ENCODE measurements at regions not wholly inside any gene's neighbourhood (a gene's known extent, or its start where the extent isn't known, plus 50 kb on each side); places are given as distances from the start of the nearest gene placed in this dataset.
"Not testable (repeated sequence)": the region's sequence is repeated elsewhere in the genome, so short reads cannot be mapped to it uniquely, and the experiment has no call there.

DNA sequence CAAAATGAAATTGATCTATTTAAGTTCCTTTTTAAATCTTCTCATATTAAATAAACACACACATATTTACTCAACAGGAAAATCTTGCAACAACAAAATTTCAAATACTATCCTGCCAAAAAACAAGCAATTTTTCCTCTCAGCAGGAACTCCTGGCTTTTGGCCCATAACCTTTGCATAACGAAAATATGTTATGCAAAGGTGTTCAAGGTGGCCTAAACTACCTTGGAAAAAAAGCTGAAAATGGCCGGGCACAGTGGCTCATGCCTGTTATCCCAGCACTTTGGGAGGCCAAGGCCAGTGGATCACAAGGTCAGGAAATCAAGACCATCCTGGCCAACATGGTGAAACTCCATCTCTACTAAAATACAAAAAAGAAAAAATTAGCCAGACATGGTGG is 424.3 kb upstream of the ZNF337 start:
- DNase-seq (ENCODE audit: low read depth), result not testable (repeated sequence)

DNA sequence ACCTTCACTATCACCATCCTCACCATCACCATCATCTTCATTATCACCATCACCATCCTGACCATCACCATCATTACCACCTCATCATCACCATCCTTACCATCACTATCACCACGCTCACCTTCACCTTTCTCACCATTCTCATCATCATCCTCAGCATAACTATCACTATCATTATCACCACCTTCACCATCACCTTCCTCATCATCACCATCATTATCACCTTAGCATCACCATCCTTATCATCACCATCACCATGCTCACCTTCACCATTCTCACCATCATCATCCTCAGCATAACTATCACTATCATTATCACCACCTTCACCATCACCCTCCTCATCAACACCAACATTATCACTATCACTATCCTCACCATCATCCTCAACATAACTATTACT is 397.8 kb upstream of the ZNF337 start:
- not testable (repeated sequence) for DNase-seq (ENCODE audit: low read depth)

DNA sequence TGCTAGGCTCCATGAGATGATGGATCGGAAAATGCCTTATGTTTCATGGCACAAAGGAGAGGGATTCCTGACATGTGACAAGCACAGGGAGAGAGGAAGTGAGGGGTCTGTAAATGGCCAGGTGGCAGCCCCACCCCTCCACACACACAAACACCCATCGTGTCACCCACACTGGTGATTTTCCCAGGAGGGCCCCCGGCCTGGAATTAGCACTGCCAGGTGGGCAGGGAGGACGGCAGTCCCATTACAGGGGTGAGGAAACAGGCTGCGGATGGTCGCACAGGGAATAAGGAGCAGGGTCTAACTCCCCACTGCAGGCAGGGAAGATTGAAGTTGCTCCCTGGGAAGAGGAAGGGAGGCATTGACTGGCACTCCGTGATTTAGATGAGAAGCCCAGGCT is 395.3 kb upstream of the ZNF337 start:
- not testable (repeated sequence) for DNase-seq (ENCODE audit: low read depth)

DNA sequence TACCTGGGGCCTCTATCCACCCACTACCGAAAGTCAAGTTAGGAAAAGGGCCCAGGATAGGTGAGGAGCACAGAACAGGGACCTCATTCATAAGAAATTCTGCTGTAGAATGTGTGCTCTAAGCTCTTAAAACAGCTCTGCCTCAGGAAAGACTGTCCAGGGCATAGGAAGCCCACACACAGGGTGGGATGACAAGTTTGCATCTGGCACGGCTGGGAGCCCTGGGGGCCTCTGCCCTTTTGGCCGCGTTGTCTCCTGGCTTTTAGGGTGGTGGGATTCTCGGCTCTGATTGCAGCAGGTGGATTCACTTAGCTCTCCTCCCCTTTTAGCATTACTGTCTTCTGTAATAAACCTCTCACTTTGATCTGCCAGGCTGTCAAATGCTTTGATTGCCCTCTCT is 389.5 kb upstream of the ZNF337 start:
- DNase-seq (ENCODE audit: low read depth), result not testable (repeated sequence)

DNA sequence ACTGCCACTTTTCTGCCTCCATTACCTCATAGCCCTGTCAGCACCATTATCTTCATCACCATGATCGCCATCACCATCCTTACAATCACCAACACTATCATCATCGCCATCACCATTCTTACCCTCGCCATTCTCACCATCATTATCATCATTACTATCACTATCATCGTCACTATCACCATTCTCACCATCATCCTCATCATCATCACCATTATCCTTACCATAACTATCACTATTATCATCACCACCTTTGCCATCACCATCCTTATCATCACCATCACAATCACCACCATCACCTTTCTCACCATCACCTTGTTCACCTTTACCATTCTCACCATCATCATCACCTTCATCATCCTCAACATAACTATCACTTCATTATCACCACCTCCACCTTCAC is 377.3 kb upstream of the ZNF337 start:
- not testable (repeated sequence) for DNase-seq (ENCODE audit: low read depth)

DNA sequence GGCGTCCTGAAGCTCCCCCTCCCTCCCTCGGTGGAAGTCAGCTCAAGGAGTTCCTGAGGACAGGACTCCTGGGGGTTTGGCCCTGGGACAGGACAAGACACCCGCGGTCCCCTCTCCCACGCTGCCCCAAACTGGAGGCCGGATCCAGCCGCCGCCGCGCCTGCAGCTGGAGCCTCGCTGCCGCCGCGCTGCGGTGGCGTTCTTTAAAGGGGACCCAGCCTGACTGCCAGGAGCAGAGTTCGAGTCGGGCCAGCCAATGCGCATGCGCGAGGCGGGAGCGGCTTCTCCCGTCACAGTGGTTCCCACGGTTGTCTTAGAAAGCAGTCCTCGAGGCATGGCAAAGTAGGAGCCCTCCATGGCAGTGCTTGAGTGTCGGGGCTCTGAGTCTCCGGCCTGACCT is 362.7 kb upstream of the ZNF337 start:
- not testable (repeated sequence) for DNase-seq (ENCODE audit: low read depth)

DNA sequence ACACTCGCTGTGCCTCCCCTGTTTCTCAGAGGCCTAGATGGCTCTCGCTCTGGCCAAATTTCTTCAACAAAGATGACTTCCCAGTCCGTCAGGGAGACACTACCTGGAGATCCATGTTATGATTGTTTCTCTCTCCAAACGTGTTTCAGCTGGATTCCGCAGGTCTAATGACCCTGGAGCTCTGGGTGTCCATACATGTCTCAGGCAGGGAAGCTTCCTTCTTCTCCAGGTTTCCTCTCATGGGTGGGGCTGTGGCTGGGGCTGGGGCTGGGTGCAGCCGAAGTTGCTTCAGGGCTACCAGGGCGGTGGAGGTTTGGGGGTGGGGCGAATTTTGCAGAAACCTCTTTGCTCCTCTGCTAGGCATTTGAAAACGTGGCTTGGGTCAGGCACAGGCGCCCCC is 361.8 kb upstream of the ZNF337 start:
- DNase-seq (ENCODE audit: low read depth), result not testable (repeated sequence)

DNA sequence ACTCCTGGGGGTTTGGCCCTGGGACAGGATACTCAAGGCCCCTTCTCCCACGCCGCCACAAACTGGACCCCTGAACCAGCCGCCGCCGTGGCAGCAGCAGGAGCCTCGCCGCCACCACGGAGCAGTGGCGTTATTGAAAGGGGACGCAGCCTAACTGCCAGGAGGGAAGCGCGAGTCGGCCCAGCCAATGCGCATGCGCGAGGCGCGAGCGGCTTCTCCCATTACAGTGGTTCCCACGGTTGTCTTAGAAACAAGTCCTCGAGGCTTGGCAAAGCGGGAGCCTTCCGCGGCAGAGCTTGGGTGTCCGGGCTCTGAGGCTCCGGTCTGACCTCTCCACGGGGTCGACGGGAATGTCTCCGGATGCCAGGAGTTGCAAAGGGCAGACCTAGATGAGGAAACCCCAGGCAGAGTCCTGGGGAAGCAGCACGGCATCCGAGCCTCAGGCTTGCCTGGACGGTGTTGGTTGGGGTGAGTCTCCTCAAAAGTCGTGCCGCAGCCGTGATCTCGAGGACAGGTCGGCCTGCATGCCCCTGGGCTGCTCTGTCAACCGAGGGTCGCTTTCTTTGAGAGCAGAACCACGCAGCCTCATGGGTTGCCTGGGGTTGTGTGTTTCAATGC is 360.6 kb upstream of the ZNF337 start:
- DNase-seq (ENCODE audit: low read depth), result not testable (repeated sequence)

DNA sequence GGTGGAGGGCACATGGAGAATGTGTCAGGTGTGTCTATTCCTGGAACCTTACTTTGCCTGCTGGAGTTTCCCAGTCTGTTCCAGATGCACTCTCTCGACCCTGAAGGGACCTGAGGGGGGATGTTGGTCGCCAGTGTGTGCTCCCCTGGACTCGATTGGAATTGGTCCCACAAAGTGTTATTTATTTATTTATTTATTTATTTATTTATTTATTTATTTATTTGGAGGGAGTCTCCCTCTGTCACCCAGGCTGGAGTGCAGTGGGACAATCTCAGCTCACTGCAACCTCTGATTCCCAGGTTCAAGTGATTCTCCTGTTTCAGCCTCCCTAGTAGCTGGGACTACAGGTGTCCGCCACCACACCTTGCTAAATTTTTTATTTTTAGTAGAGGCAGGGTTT is 329.1 kb upstream of the ZNF337 start:
- not testable (repeated sequence) for DNase-seq (ENCODE audit: low read depth)

DNA sequence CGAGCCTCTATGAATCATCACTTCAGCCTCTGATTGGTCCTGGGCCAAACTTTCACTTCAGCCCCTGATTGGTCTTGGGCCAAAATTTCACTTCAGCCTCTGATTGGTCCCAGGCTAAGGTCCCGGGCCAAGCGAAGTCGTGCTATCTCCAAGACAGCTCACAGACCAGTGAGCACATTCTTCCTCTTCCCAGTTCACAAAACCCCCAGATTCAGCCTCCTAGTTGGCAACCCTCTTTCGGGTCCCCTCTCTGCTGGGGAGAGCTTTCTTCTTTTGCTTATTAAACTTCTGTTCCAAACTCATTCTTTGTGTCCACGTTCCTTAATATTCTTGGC is 314.3 kb upstream of the ZNF337 start:
- DNase-seq (ENCODE audit: low read depth), result not testable (repeated sequence)

DNA sequence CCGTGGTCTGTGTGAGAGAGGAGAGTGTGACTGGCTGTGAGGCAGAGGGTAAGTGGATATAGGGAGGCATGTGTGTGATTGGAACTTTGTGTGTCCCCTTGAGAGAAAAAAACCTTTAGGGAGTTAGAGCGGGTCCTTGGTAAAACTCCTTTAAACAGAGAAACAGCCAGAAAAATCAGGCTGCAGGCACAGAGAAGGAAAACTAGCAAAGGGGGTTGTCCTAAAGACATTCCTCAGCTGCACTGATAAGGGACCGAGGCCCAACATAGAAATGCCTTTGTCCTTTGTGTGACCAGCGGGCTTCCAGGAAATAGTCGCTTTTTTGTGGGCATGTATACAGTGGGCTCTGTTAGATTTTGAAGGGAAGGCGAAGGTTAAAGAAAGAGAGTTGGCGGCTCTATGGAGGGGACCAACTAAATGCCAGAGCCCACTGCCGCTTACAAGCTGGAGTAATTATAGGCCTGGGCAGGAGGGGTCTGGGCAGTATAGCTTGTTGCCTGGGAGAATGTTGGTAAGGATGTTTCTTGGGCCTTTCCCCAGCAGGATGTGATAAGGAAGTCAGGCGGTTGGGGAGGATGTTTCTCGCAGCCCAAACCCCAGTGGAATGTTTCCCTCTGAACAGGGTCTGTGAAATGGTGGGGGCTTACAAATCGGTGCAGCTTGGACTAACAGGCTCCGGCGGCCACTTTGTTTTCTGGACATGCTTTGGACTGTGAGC is 313.7 kb upstream of the ZNF337 start:
- peak; percentile 34 for DNase-seq (ENCODE audit: low read depth)

DNA sequence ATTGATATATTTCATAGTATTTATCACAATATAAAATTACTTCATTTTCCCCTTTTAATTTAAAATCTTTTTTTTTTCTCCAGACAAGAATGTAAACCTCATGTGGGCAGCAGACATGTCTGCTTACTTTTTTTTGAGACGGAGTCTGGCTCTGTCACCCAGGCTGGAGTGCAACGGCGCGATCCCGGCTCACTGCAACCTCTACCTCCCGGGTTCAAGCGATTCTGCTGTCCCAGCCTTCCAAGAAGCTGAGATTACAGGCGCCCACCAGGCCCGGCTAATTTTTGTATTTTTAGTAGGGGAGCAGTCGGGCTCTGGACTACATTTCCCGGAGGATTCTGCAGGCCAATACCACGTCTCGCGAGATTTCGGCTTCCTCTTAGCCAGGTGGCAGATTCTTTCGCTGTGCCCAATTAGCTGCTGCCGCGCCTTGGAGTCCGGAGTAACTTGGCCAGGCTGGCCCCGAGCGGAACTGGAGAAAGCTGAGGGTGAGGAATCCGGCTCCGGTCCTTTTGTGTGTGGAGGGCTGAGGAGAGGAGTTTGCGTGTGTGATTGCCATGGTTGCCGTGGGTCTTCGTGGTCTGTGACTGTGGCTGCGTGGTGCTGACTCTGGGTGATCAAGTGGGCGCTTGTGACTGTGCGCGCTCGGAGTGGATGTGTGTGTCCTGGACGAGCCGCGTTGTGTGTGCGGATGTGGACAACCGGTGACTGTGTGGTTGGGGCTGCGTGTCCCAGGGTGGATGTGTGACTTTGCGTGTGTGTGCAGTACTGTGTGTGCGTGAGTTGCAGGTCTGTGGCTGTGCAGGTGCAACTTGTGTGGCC is 313.0 kb upstream of the ZNF337 start:
- peak; percentile 90 for DNase-seq (ENCODE audit: low read depth)

DNA sequence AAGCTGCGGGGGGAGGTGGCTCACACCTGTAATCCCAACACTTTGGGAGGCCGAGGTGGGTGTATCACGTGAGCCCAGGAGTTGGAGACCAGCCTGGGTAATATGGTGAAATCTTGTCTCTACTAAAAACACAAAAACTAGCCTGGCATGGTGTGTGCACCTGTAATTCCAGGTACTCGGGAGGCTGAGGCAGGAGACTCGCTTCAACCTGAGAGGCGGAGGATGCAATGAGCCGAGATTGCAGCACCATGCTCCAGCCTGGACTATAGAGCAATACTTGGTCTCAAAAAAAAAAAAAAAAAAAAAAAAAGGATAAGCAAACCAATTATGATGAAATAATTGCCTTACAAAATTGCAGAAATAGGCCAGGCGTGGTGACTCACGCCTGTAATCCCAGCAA is 311.4 kb upstream of the ZNF337 start:
- peak; percentile 7 for DNase-seq (ENCODE audit: low read depth)

DNA sequence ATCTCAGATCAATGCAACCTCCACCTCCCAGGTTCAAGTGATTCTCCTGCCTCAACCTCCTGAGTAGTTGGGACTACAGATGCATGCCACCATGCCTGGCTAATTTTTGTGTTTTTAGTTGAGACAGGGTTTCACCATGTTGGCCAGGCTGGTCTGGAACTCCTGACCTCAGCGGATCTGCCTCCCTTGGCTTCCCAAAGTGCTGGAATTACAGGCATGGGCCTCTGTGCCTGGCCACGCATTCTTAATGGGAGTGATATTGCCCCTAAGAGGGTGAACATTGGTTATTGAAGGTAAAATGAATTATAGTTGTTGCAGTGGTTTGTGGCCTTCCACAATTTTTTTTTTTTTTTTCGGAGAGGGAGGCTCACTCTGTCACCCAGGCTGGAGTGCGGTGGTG is 309.5 kb upstream of the ZNF337 start:
- DNase-seq (ENCODE audit: low read depth), result not testable (repeated sequence)

DNA sequence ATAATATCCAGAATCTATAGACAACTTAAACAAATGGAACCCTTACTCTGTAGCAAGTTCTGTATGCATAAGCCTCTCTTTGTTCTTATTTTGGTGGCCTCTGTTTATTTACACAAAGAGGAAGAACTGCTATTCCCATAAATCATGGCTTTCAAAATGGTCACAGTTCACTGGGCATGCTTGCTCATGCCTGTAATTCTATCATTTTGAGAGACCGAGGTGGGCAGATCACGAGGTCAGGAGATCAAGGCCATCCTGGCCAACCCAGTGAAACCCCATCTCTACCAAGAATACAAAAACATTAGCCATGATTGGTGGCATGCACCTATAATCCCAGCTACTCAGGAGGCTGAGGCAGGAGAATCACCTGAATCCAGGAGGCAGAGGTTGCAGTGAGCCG is 307.3 kb upstream of the ZNF337 start:
- DNase-seq (ENCODE audit: low read depth), result not testable (repeated sequence)

DNA sequence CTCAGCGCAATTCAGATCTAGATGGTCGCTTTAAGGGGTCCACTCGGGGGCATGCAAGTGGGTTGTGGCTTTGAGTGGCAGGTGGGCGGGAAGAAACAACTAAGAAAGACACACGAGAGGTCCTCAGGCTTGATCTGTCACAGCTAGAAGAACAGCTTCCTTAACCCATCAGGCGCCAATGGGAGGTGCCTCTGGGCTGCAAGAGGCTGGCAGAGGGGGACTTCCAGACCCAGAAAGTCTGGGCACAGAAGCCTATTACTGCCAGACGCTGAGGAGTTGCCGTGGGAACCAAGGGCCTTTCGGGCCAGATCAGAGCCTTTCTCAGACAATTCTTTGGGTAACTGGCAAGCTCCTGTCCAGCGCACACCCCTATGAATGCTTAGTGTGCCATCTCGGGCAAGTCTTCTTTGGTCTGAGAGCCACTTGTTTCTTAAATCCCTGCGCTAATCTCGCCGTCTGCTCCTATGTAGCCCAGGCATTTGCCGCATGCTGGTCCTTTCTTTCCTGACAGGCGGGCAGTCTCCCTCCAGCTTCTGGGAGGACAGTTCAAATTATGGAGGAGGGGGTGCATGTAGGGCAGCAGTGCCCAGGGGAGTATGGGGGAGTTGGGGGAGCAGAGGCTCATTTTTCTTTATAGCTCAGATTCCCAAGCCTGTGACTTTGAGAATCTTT is 300.9 kb upstream of the ZNF337 start:
- DNase-seq (ENCODE audit: low read depth), result not testable (repeated sequence)

DNA sequence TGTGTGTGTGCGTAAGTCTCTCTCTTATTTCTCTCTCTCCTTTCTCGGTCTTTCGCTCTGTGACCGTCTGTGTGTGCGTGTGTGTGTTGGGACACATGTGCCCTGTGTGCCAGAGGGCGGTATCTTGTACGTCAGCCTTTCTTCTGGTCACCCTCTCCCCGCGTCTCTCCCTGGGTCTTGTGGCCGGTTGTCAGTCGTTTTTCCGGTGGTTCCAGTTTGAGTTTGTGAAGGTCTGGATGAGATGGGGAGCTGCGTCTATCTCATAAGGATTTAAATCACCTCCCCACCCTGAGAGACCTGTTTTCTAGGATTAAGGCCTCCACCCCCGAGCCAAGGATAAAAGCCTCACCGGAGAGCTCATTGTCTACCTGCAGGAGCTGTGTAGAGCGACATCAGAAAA is 295.5 kb upstream of the ZNF337 start:
- DNase-seq (ENCODE audit: low read depth), result no peak

DNA sequence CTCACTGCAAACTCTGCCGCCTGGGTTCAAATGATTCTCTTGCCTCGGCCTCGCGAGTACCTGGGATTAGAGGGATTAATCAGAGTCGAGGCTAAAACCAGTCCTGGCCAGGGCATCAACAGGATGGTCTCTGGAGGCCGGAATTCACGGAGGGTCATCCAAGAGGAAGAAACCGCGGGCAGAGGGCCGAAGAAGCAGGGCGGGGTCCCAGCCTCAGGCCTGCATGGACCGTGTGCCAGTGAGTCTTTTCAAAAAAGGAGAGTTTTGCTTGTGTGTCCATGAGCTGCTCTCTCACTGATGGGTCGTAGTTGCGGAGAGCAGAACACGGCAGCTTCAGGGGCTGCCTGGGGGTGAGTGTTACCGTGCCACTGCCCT is 295.1 kb upstream of the ZNF337 start:
- DNase-seq (ENCODE audit: low read depth), result no peak

DNA sequence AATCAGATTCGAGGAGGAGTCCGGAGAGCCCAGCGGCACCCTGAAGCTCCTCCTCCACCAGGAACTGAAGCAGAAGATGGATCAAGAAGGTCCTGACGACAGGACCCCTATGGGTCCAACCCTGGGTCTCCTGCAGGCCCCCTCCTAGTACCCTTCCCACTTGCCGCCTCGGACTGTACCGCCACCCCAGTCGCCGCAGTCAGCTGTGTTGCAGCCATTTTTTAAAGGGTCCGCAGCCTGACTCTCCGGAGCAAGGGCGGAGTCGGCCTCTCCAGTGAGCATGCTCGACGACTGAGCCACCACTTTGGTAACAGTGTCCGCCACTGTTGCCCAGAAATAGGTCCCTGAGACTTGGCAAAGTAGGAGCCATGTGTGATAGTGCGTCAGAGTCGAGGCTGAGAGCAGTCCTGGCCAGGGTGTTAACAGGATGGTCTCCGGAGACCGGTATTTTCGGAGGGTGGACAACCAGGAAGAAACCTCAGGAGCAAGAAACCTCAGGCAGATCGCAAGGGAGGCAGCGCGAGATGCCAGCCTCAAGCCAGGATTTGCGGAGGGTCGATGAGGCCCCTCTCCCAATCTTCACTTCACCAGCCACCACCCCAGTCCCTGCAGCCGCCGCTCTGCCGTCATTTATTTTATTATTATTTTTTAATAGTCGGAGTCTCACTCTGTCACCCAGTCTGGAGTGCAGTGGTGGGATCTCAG is 294.6 kb upstream of the ZNF337 start:
- no peak for DNase-seq (ENCODE audit: low read depth)

DNA sequence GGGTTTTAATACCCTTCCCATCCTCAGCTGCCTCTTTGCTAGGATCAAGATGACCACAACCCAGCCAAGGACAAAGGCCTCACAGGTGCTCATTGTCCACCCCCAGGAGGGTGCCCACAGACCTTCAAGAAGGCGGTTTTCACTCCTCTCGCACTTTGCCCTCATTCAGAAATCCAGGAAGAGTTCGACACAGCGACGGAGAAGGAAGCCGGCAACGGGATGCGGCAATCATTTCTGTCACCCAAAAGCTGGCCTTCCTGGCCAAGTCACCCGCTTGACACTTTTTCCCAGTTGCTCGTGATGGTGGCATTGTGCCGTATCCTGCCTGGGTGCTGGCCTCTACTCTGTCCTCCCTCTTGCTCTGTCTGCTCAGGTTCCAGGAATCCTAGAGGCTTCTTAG is 293.0 kb upstream of the ZNF337 start:
- DNase-seq (ENCODE audit: low read depth), result not testable (repeated sequence)

DNA sequence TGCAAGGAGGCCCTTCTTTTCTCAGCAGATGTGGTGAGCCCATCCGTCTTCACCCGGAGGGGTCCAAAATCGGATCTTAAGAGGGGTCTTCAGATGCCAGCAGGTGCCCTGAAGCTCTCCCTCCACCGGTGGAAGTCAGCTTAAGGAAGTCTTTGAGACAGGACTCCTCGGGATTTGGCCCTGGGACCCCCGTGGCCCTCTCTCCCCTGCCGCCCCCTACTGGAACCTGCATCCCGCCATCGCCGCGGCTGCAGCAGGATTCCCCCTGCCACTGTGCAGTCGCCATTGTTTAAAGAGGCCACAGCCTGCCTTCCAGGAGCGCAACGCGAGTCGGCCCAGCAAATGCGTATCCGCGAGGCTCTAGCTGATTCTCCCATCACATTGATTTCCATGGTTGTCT is 292.5 kb upstream of the ZNF337 start:
- no peak for DNase-seq (ENCODE audit: low read depth)

Data from amniotic epithelial cell (primary cell).